GM21367 (cell line): ENCODE measurements at regions not wholly inside any gene's neighbourhood (a gene's known extent, or its start where the extent isn't known, plus 50 kb on each side); places are given as distances from the start of the nearest gene placed in this dataset.

Experiments
- ATAC-seq: cut with Tn5 transposase; IDR thresholded peaks from one replicate; pipeline ENCODE4 v1.9.1; 2021; ENCODE audit not compliant: unreplicated experiment

- no peak for ATAC-seq
Observed at GRCh38 chr4:20575486-20575885, 124.8 kb upstream of the PACRGL start.

GRCh38 chr4:20576861-20577260, 123.4 kb upstream of the PACRGL start:
- no peak for ATAC-seq

- no peak for ATAC-seq
Observed at GRCh38 chr4:20577702-20578101, 122.6 kb upstream of the PACRGL start.

GRCh38 chr4:20580907-20581306, 119.4 kb upstream of the PACRGL start:
- ATAC-seq: no peak

- ATAC-seq: no peak
Observed at GRCh38 chr4:20589436-20589835, 110.8 kb upstream of the PACRGL start.

- no peak for ATAC-seq
Observed at GRCh38 chr4:20590849-20591248, 109.4 kb upstream of the PACRGL start.

- ATAC-seq: no peak
Observed at GRCh38 chr4:20591571-20591970, 108.7 kb upstream of the PACRGL start.

- no peak for ATAC-seq
Observed at GRCh38 chr4:20592013-20592412, 108.2 kb upstream of the PACRGL start.

- no peak for ATAC-seq
Observed at GRCh38 chr4:20592663-20593062, 107.6 kb upstream of the PACRGL start.

GRCh38 chr4:20598626-20599025, 101.6 kb upstream of the PACRGL start:
- no peak for ATAC-seq

- no peak for ATAC-seq
Observed at GRCh38 chr4:20603671-20604313, 96.5 kb upstream of the PACRGL start.

GRCh38 chr4:20612313-20612712, 87.9 kb upstream of the PACRGL start:
- ATAC-seq: no peak

GRCh38 chr4:20614816-20615215, 85.4 kb upstream of the PACRGL start:
- ATAC-seq: no peak

- ATAC-seq: no peak
Observed at GRCh38 chr4:20615486-20616260, 84.6 kb upstream of the PACRGL start.

- ATAC-seq: no peak
Observed at GRCh38 chr4:20616313-20616712, 83.9 kb upstream of the PACRGL start.

- no peak for ATAC-seq
Observed at GRCh38 chr4:20616848-20617247, 83.4 kb upstream of the PACRGL start.

- ATAC-seq: no peak
Observed at GRCh38 chr4:20617678-20618396, 82.4 kb upstream of the PACRGL start.

- no peak for ATAC-seq
Observed at GRCh38 chr4:20618731-20619130, 81.5 kb upstream of the PACRGL start.

- no peak for ATAC-seq
Observed at GRCh38 chr4:20621476-20621875, 78.8 kb upstream of the PACRGL start.

- no peak for ATAC-seq
Observed at GRCh38 chr4:20622701-20623100, 77.6 kb upstream of the PACRGL start.

GRCh38 chr4:20623939-20624338, 76.3 kb upstream of the PACRGL start:
- no peak for ATAC-seq

GRCh38 chr4:20624793-20625374, 75.4 kb upstream of the PACRGL start:
- ATAC-seq: no peak
